SK-N-SH treated with all-trans-retinoic acid at 6 μM for 48 hours (cell line): ENCODE measurements at regions not wholly inside any gene's neighbourhood (a gene's known extent, or its start where the extent isn't known, plus 50 kb on each side); places are given as distances from the start of the nearest gene placed in this dataset.
"Not testable (repeated sequence)": the region's sequence is repeated elsewhere in the genome, so short reads cannot be mapped to it uniquely, and the experiment has no call there.

ENCODE experiments used
- ARNTL ChIP-seq: fragments of 450-650 bp; formaldehyde crosslinking; IDR thresholded peaks from 2 replicates; pipeline ENCODE4 v1.5.0; 2020; ENCODE audit warnings: low read depth, mild to moderate bottlenecking, moderate library complexity, borderline replicate concordance
- PATZ1 ChIP-seq: fragments of 250-450 bp; sonication (Bioruptor Pico); IDR thresholded peaks from 2 replicates; pipeline ENCODE4 v1.8.0; 2020; ENCODE audit warnings: mild to moderate bottlenecking, moderate library complexity, borderline replicate concordance
- PPARA ChIP-seq: fragments of 250-450 bp; sonication (Bioruptor Pico); IDR thresholded peaks from 2 replicates; pipeline ENCODE4 v1.5.0; 2020; ENCODE audit warnings: mild to moderate bottlenecking, borderline replicate concordance
- ZNF8 ChIP-seq: fragments of 450-650 bp; formaldehyde crosslinking; IDR thresholded peaks from 2 replicates; pipeline ENCODE4 v1.5.0; 2020; ENCODE audit warnings: mild to moderate bottlenecking, moderate library complexity

GRCh38 chr16:18077910-18078309 lies 258.6 kb downstream of the NPIPA8 start:
- not testable (repeated sequence) for TF ChIP-seq PPARA (CRISPR knock-in tag); PATZ1 (CRISPR knock-in tag); ARNTL; ZNF8 (CRISPR knock-in tag)
